HG03354 (cell line): ENCODE measurements at regions not wholly inside any gene's neighbourhood (a gene's known extent, or its start where the extent isn't known, plus 50 kb on each side); places are given as distances from the start of the nearest gene placed in this dataset.
"Not testable (repeated sequence)": the region's sequence is repeated elsewhere in the genome, so short reads cannot be mapped to it uniquely, and the experiment has no call there.

Experiments used
- ATAC-seq: cut with Tn5 transposase; IDR thresholded peaks from one replicate; pipeline ENCODE4 v1.9.1; 2021; ENCODE audit warnings: mild to moderate bottlenecking; ENCODE audit not compliant: unreplicated experiment, poor library complexity, severe bottlenecking

GRCh38 chr5:145585443-145586148 lies 249.5 kb downstream of the PRELID2 start:
- no peak for ATAC-seq

DNA sequence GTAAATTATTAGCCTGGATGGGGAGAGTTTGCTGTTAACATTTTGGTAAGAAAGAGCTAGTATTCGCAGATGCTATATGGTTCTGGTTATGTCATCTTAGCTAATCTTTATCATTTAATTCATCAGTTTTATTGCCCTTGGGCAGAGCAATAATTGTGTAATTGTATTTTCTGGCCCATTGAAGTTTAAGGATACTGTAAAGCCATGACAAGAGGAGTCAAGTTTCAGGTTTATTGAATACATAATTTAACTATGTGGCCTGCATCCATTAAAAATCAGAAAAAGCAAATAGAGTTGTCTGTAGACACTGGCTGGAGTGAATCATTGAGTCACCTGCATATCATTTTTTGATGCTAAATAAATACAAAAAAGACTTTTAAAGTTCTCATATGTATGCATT lies 255.8 kb downstream of the PRELID2 start:
- ATAC-seq = no peak

GRCh38 chr5:145574889-145575573 lies 260.1 kb downstream of the PRELID2 start:
- ATAC-seq = no peak

DNA sequence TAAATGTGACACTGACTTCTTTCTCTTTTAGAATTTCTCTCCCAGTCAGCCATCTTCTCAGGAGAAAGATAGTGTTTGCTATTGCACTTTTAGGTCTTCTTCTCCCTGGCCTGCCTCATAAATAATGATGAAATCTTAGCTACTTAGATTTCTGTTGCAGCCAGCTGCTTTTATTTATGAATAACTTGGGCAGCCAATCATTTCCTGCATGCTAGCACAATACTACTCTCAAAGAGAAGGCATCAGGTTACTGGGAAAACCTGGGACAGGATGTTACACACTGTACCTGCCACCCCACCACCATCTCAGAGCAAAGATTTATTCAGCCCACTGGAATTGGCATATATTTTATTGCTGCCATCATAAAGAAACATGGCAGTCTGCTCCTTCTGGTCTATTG lies 266.6 kb downstream of the PRELID2 start:
- no peak for ATAC-seq

GRCh38 chr5:145562931-145563330 lies 272.2 kb downstream of the PRELID2 start:
- ATAC-seq = no peak

DNA sequence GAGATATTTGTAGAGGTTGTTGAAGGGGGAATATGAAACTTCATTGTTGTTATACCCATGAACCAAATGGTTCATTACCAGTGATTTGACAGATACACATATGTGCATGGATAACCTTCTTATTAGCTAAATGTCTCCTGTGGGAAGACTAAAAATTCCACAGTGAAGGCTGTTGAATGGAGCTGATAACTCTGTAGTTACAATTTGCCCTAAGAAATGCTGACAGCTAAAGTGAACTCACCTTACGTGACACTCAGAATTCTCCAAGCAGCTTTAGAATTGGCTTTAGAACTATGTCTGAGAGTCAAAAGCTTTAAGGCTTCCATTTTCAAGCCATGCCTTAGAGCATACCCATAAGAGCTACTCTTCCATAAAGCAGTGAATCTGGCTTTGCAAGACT lies 276.9 kb downstream of the PRELID2 start:
- no peak for ATAC-seq

DNA sequence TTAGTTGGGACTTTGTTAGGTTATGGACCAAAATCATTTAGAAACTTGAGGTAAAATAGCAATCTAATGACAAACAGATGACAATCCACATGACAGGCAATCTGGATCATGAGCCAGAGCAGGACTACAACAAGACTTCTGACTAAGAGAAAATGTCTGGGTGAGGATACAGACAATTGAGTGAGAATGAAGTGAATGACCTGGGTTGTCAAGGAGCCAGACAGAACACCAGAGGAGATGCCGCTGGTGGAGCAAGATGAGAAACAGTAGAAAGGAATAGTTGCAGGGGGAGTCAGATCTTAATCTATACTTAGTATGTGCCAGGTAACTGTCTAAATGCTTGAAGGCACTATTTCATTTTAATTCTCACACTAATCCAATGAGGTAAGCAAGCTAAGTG lies 277.8 kb downstream of the PRELID2 start:
- no peak for ATAC-seq

DNA sequence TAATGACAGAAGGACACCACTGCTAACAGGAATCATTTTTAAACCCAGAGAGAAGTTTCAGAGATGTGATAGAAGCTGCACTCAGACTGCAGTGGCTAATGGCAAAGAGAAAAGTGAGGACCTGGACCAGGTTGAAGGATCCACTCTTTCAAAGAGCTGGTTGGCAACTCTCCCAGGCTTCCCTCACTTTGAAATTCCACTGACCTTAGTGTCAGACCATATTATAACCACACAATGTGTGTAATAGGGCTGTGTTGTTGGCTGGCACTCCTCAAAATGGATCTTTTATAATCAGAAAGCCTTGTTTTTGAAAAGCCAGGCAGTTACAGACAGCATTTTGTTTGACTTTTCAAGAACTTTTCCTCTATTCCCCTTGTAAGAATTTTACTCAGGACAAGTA lies 280.7 kb downstream of the PRELID2 start:
- no peak for ATAC-seq

GRCh38 chr5:145553177-145553576 lies 282.0 kb downstream of the PRELID2 start:
- ATAC-seq = no peak

DNA sequence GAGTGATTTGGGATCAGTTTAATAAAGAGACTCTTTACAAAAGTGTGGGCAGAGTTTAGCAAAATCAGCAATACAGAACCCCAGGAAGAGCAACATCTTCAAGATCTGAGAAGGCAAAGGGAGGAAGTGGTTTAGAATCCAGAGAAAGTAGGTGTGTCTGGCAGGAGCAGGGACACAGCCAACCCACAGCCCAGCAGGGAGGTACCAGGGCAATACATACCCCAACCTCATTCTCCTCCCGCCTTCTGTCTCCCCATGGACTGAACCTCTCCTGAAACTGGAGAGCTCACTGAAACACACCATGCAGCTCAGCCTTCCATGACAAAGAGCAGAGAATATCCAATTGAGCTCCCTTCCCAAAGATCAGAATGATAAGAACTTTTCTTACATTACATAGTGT lies 283.4 kb downstream of the PRELID2 start:
- no peak for ATAC-seq

DNA sequence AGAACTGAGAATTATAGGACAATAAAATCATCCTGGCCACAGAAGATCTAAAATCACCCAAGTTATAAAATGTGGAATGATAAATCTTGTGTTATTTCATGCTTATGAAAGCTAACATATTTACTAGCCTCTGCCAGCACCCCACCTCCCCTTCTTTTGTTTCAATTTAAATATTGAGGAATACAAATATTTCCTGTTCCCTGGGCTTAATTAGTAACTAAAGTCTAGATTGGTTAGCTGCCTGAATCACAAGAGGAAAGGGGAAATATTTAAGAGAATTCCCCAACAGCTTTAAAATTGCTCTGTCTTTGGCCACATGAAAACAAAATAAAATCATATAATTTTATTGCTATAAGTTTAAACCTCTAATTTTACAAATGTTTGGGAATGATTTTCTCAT lies 287.0 kb downstream of the PRELID2 start:
- ATAC-seq = no peak

GRCh38 chr5:145544401-145544800 lies 290.7 kb downstream of the PRELID2 start:
- no peak for ATAC-seq

GRCh38 chr5:145543968-145544367 lies 291.2 kb downstream of the PRELID2 start:
- ATAC-seq = no peak

- no peak for ATAC-seq
Measured at GRCh38 chr5:145540375-145540774, 294.8 kb downstream of the PRELID2 start.

- no peak for ATAC-seq
Measured at GRCh38 chr5:145539201-145539600, 295.9 kb downstream of the PRELID2 start.

GRCh38 chr5:145536133-145536532 lies 299.0 kb downstream of the PRELID2 start:
- ATAC-seq = no peak

DNA sequence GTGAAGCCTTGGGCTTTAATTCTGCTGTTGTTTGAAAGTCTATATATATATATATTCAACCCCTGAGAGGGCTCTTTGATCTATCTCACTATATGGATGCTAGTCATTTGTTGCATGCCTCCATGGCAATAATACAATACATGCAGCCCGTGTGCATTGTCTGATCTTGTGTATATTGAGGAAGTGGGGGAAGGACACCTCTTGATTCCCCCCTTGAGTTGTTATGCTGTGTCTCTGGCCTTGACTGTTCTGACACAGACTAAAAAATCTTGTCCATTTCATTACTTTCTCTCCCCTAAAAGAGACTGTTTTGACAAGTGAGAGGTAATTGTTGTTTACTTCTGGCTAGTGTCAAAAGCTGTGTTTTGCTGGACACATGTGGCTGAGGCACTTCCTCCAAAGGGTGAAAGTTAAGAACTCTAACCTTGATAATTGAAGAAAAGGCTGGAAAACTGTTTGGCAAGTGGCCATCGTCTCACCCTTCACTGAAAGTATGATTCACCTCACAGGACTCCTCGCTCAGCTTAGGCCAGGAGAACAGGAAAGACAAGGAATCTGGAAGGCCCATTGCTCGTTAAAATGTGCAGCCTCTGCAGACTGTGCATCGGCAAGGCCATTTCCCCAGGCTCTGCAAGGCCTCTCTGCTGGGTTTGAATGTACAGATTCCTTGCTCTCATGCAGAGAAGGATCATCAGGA lies 304.0 kb downstream of the PRELID2 start:
- no peak for ATAC-seq

DNA sequence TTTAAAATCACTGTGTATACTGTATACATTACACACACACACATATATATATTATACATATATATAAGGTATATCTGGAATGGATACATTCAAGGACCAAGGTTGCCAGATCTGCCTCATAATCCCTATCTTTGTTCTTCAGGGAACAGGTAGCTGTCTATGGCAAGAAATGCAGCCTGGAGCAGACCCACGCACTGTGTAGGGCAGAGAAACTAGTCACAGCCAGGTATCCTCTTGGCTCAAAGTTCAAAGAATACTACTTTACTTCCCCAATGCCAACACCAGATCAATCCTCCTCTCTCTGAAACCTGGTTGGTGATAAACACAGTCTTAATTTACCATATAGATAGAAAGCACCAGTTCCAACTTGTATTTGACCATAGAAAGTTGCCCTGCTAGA lies 313.6 kb downstream of the PRELID2 start:
- ATAC-seq = no peak

DNA sequence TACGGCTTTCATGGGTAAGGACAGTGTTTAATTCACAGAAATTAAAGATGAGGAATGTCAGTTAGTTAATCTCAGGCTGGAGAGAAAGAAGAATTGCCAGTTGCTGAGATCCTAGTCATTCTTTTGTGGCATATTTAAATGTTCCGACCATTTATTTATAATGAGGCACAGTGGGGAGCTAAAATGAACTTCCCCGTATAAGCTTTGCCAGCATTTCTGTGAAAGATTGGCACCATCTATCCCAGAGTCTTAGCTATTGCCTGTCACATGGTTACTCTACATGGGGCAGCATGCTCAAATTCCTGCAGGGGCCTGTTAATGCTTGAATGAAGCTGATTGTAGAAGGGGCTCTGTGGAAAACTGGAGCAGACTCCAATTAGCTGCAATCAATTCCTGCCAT lies 314.1 kb downstream of the PRELID2 start:
- ATAC-seq = no peak

DNA sequence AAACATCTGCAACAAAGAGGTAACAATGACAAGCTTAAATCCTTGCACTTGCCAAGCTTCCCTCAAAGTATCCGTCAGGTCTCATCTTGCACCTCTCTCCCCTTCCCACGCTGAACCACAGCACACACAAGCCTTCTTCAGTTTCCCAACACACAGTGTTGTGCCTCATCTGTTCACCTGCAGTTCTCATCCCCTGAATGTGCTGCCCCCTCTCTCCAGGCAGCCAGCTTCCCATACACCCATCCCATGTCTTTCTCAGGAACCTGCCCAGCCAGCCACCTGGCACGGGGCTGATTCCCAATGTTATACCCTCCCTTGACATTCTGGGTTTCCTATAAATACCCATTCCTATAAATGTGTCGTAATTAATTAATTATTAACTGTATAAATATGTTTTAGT lies 314.8 kb downstream of the PRELID2 start:
- ATAC-seq = no peak

DNA sequence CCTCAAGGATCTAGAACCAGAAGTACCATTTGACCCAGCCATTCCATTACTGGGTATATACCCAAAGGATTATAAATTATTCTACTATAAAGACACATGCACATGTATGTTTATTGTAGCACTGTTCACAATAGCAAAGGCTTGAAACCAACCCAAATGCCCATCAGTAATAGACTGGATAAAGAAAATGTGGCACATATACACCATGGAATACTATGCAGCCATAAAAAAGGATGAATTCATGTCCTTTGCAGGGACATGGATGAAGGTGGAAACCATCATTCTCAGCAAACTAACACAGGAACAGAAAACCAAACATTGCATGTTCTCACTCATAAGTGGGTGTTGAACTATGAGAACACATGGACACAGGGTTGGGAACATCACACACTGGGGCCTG lies 317.6 kb downstream of the PRELID2 start:
- ATAC-seq = not testable (repeated sequence)
